ENCODE measurements at regions not wholly inside any gene's neighbourhood (a gene's known extent, or its start where the extent isn't known, plus 50 kb on each side); places are given as distances from the start of the nearest gene placed in this dataset.

GRCh38 chr11:71191201-71191600 is 61.2 kb downstream of the SHANK2 start:
- TF ChIP-seq ZNF331 (CRISPR knock-in tag; IDR thresholded peaks at IDR 0.05; ENCODE audit: low read depth): no peak
- TF ChIP-seq CREB1 (CRISPR knock-in tag; IDR thresholded peaks at IDR 0.05; ENCODE audit: low read depth): no peak
- no peak for TF ChIP-seq ZNF462 (CRISPR knock-in tag; IDR thresholded peaks at IDR 0.05)
- TF ChIP-seq JUNB (IDR thresholded peaks at IDR 0.05; ENCODE audit: unreplicated experiment): no peak
- no peak for TF ChIP-seq ZNF114 (CRISPR knock-in tag; IDR thresholded peaks at IDR 0.05)
- no peak for TF ChIP-seq EZH2phosphoT487 (IDR thresholded peaks at IDR 0.05; ENCODE audit: unreplicated experiment)
- no peak for TF ChIP-seq POLR2AphosphoS5 (IDR thresholded peaks at IDR 0.05; ENCODE audit: low read depth)
- TF ChIP-seq ETS1 (IDR thresholded peaks at IDR 0.05): no peak
- no peak for TF ChIP-seq NANOG (IDR thresholded peaks at IDR 0.05; ENCODE audit: borderline replicate concordance)
- TF ChIP-seq STAT1 (IDR thresholded peaks at IDR 0.05; ENCODE audit: unreplicated experiment): no peak
- TF ChIP-seq EZH2 (IDR thresholded peaks at IDR 0.05; ENCODE audit: low read depth, unreplicated experiment): no peak
- no peak for TF ChIP-seq CTCF (conservative IDR thresholded peaks at IDR 0.05; ENCODE audit: low read depth in 2 of 2)
- TF ChIP-seq REST (IDR thresholded peaks at IDR 0.05; ENCODE audit: unreplicated experiment): no peak
- Histone ChIP-seq H3K79me2 (replicated peaks; ENCODE audit: insufficient read depth) (peaks cover 35% of the 10 kb centered on the region), H3K4me2 (no peak overlapping the region), H3K36me3 (ENCODE audit: insufficient read depth) (no peaks in the 10 kb centered on the region), H3K9me2 (ENCODE audit: insufficient read depth) (no peaks in the 10 kb centered on the region), H3K27me3 (ENCODE audit: insufficient read depth) (no peaks in the 10 kb centered on the region), H2AFZ (no peak overlapping the region), H3K4me1 (ENCODE audit: insufficient read depth) (no peaks in the 10 kb centered on the region), H3F3A (replicated peaks; ENCODE audit: low read depth) (no peaks in the 10 kb centered on the region), H3K27ac (ENCODE audit: low read depth) (no peak overlapping the region), H4K20me1 (replicated peaks; ENCODE audit: insufficient read depth) (peaks cover 22% of the 10 kb centered on the region), H3K4me3 (no peak overlapping the region)
- Mint-ChIP-seq H3K4me3 (no peak overlapping the region), H3K4me1 (peaks cover 9% of the 10 kb centered on the region), H3K36me3 (ENCODE audit: low read depth) (peaks cover 42% of the 10 kb centered on the region), H3K9me3 (0 out of 3 replicates have a peak, but pooled peaks cover 2% of the 10 kb centered on the region), H3K27ac (no peak overlapping the region), H3K27me3 (ENCODE audit: insufficient read depth, low read depth, poor library complexity) (peaks cover 5% of the 10 kb centered on the region)
- DNase-seq (ENCODE audit: low spot score) (no peak), ATAC-seq (no peak)
